Cerebellar cortex (tissue), 1 donor: ENCODE measurements at regions not wholly inside any gene's neighbourhood (a gene's known extent, or its start where the extent isn't known, plus 50 kb on each side); places are given as distances from the start of the nearest gene placed in this dataset.

ENCODE experiments used
- DNase-seq: peaks from one replicate; pipeline ENCODE4 v3.0.0-alpha.2; 2015; ENCODE audit warnings: low spot score

- DNase-seq: no peak
These were observed 256.1 kb upstream of the UBASH3B start for GRCh38 chr11:122399375-122399774.

GRCh38 chr11:122398851-122399250 lies 256.7 kb upstream of the UBASH3B start:
- no peak for DNase-seq

DNA sequence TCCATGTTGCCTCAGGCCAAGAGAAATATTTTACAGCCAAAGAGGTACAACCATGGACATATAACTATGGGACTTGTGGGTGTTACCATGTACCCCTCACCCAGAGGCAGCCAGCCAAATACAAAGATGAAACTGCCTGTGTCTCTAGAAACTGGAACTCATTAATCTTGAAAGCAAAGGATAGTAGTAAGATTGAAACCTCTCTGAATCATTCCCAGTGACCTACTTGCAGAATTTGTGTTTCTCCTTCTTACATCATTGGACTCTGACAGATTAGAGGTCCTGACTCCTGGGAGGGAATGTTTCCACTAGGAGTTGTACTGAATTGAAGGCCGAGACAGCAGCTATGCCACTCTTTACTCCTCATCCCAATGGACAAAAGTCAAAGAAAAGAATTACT lies 257.4 kb upstream of the UBASH3B start:
- DNase-seq: no peak

DNA sequence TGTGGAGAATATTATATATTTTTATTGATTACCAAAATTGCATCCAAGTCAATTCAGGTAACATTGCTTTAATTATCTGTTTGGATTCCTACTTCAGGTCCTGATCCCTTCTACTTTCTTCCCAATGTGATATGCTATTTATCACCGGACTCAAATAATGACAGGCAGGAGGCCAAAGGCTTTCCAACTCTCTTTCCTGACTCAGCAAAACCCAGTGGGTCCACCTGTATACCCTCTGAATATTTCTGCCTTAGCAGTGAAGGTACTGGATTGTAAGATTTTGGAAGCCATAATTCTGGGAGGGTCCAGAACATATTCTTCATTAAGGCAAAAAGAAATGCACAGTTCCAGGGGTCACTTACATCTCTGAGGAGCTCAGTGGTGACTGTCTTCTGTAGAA lies 260.2 kb upstream of the UBASH3B start:
- no peak for DNase-seq

DNA sequence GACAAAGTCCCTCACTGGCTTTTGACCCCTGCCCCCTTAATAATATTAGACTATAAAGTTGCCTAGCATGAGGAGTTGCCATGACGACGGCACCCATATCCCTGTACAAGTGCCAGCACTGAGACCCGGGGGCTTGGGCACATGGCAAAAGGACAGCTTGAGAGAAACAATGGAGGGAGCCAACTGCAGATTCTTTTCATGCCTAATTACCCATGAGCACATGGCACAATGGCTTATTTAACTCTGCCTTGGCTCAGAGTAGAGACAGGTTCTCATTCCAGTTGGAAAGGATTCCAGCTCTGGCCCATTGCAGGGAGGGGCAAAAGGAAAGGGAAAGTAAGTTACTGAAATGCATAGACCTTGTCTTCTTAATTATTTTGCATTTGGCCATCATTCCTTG lies 261.2 kb upstream of the UBASH3B start:
- peak; percentile 13 for DNase-seq

GRCh38 chr11:122393209-122393860 lies 262.2 kb upstream of the UBASH3B start:
- DNase-seq: no peak

DNA sequence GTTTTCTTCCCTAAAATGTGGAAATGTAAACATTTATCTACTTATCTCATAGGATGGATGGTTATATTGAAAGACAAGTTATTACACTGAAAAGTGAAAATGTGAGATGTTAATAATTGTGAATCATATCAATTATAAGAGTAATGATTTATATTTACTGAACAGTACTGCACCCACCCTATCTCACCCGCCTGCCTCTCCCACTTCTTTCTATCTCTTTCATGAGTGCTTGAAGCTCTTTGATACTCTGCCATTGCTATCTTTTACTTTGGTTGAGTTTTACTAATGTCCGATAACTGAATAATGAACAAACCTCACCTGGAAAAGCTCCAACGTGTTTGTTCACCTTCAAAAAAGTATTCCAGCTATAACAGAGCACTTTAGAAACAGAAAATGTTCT lies 263.0 kb upstream of the UBASH3B start:
- DNase-seq: no peak

- no peak for DNase-seq
These were observed 264.5 kb upstream of the UBASH3B start for GRCh38 chr11:122391049-122391448.

DNA sequence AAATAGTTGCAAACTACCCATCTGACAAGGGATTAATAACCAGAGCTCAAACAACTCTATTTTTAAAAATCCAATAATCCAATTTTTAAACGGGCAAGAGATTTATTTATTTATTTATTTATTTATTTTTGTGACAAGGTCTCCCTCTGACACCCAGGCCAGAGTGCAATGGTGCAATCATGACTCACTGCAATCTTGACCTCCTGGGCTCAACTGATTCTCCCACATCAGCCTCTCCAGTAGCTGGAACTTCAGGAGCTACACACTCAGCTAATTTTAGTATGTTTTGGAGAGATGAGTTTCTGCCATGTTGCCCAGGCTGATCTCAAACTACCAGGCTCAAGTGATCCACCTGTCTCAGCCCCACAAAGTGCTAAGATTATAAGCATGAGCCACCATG lies 267.2 kb upstream of the BLID start:
- no peak for DNase-seq

DNA sequence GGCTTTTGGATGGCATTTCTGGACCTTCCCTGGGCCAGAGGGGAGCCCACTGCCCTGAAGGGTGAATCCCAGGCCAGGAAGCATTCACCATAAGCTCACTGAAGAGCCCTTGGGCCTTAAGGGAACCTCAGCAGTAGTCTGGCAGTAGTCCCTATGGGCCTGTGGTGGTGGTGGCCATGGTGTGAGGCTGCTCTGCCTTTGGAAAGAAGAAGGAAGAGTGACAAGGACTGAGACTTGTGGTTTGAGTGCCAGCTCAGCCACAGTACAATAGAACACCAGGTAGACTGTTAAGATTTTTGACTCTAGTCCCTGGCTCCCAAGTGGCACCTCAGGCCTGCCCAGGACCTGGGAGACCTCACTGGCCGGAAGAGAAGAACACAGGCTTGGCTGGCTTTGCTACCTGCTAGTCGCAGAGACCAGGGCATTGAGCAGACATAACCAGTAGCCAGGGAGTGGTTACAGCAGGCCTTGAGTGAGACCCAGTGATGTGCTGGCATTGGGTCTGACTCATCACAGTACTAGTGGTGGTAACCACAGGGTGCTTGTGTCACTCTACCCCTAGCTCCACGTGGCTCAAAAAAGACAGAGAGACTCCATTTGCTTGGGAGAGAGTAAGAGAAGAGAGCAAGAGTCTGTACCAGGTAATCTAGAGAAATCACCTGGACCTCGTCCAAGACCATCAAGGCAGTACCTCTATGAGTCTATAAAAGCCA lies 259.8 kb upstream of the BLID start:
- no peak for DNase-seq

DNA sequence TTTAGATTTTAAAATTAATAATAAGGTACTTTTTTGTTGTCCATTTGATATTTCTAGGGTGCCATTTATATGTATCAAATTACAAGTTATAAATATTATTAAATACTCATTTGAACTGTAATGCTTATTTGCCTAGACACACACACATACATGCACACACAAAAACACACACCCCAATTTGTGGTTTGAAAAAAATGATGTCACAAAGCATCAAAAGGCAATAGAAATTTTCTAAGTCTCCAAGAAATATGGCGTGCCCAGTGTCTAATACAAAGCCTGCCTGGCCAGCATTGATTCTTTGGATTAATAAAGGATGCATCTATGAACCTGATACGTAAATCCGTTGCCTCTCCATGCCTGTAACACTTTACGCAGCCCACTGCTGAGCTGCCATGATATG lies 252.8 kb upstream of the BLID start:
- no peak for DNase-seq

GRCh38 chr11:122367809-122368231 lies 251.8 kb upstream of the BLID start:
- DNase-seq: peak; percentile 2

GRCh38 chr11:122365610-122366360 lies 249.8 kb upstream of the BLID start:
- DNase-seq: no peak

- no peak for DNase-seq
These were observed 247.3 kb upstream of the BLID start for GRCh38 chr11:122363296-122363695.

DNA sequence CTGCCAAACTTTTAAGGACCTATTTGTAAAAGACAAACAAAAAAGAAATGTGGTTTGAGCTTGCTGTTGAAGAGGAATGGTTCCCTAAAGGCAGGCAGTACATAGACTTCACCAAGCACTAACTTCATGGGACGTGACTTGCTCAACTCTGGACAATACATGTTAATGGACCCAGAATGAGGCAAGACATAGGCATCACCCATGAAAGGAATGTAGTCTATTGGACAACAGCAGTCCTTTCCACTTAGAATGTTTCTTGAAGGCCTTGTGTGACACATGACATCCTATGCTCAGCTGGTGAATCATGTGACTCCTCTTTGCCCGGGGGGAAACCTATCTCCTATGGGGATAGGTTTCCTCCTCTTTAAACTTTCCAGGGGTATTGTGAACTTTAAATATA lies 246.4 kb upstream of the BLID start:
- no peak for DNase-seq

DNA sequence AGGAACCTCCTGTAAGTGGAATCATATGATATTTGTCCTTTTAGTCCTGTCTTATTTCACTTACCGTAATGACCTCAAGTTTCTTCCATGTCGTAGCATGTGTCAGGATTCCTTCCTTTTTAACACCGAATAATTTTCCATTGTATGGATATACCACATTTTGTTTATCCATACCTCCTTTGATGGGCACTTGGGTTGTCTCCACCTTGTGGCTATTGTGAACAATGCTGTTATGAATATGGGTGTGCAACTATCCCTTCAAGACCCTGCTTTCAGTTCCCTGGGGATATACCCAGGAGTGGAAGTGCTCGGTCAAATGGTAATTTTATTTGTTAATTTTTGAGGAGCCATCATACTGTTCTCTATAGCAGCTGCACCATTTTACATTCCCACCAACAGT lies 244.9 kb upstream of the BLID start:
- no peak for DNase-seq

DNA sequence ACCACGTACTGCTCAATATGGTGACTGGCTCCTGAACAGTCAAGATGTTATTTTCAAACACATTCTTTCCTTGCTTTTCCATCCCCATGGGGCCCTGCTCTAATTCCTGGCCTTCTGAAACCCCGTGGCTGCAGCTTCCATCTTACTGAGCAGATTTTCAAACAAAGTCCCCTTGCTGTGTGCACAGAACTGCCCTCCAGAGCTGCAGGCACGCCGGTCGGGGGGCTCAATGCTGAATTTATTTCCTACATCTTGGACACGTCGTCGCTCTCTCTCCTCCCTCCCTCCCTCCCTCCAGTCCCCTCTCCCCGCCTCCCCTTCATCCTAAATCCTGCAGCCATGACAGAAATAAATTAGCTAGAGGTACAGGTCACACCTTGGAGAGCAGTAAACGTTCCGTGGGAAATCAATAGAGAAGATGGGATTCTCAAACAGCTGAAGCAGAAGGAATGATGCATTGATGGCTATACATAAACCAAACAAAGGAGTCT lies 243.1 kb upstream of the BLID start:
- DNase-seq: no peak

DNA sequence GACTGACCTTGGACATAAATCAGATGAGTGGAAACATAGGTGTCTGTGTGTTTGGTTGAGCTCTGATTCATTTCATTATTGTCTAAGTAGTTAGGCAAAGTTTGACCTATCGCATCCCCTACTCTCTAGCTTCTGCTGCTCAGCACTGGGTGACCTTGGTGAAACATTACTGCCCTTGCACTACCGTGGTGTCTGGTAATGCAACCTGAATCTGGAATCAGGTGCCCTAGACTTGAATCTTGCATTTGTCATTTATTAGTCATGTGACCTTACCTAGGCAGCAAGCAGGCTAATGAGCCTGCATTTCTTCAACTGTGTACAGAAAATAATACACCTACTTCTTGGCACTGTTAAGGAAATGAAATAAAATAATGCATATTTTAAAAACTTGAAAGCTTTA lies 242.3 kb upstream of the BLID start:
- DNase-seq: no peak

- no peak for DNase-seq
These were observed 240.0 kb upstream of the BLID start for GRCh38 chr11:122355968-122356367.

DNA sequence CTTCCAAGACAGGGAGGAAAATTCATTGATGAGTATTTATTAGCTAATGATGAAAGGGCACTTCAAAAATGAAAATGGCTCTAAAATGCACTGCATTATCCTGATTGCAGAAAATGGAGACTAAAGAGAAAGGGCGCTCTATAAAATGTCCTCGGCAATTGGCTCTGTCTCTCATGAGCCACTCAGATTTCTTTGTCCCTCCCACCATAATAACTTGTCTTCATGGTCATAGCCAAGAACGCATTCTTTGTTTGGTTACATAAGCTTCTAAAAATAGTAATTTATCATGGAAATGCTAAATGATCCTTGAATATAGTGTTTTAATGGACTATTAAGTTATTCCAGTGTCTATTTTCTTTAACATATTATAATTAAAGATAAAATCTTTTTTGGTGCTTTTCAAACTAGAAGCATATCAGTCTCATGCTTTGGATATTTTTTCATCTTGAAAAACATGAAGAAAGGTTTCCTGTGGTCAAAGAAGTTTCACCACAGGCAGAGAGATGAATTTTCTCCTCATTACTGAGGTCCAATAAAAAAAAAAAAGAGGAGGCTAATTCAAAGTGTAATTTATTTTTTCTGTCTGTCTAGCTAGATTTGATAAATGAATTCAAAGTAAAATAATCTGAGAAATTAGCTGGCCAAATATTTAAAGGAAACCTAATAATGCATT lies 238.1 kb upstream of the BLID start:
- no peak for DNase-seq

DNA sequence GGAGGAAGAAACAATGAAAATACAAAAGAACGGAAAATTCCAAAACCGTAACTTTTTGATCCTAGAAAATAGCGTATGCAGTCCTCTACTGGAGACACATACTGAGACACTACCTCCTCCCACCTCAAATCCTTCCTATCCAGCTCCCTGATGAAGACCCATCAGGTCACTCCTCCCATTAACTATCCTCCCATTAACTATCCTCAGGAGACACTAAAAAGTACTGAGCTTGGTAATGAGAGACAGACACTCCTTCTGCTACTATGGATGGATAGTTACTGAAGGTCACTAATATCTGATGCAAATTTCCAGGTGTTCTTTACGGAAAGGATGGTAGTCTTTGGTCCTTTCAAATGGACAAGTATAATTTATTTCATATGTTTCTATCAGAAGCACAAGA lies 237.5 kb upstream of the BLID start:
- no peak for DNase-seq

GRCh38 chr11:122348659-122349409 lies 232.8 kb upstream of the BLID start:
- DNase-seq: no peak
